H1 (cell line): ENCODE measurements at regions not wholly inside any gene's neighbourhood (a gene's known extent, or its start where the extent isn't known, plus 50 kb on each side); places are given as distances from the start of the nearest gene placed in this dataset.

Source experiments
- CTCF ChIA-PET: fragments of 300-600 bp; sonication (Branson Sonifier 250); formaldehyde crosslinking; loops from one replicate; lab custom pipeline; 2021; ENCODE audit not compliant: partially characterized antibody; lab: Charles Lee
- POLR2A ChIA-PET: fragments of 300-600 bp; sonication (Branson Sonifier 250); formaldehyde crosslinking; loops from one replicate; lab custom pipeline; 2021; ENCODE audit warnings: inconsistent platforms; ENCODE audit not compliant: partially characterized antibody; lab: Charles Lee
- DNase-seq, 2 experiments: peaks; one replicate each; pipeline versions ENCODE4 v3.0.0 to v3.0.0-alpha.2; 2010 to 2022; ENCODE audit warnings: low spot score in 2 of 2, low read depth in 1 of 2, mixed read lengths in 1 of 2
- FAIRE-seq: peaks from 2 replicates; lab custom pipeline; 2011; peaks lifted over from hg19 to GRCh38; lab: Jason Lieb, UNC
- H2AFZ ChIP-seq: 2 replicates; pipeline ENCODE4 v1.8.1; 2012; ENCODE audit warnings: low read length, inconsistent platforms
- H2AK5ac ChIP-seq: 2 replicates; pipeline ENCODE4 v1.6.1; 2013; ENCODE audit warnings: low read depth, low read length
- H2BK120ac ChIP-seq: replicated peaks from 2 replicates; pipeline ENCODE3; 2013; ENCODE audit warnings: low read depth, low read length, inconsistent platforms
- H2BK12ac ChIP-seq: 2 replicates; pipeline ENCODE4 v1.6.1; 2013; ENCODE audit warnings: low read depth, low read length
- H2BK15ac ChIP-seq: 2 replicates; pipeline ENCODE4 v1.6.1; 2013; ENCODE audit warnings: low read length
- H2BK20ac ChIP-seq: 2 replicates; pipeline ENCODE4 v1.6.1; 2013; ENCODE audit warnings: low read length
- H2BK5ac ChIP-seq: 2 replicates; pipeline ENCODE4 v1.6.1; 2013; ENCODE audit warnings: low read depth, low read length
- H3K14ac ChIP-seq: 2 replicates; pipeline ENCODE4 v1.6.1; 2013; ENCODE audit warnings: inconsistent platforms; ENCODE audit not compliant: insufficient read length
- H3K18ac ChIP-seq: 2 replicates; pipeline ENCODE4 v1.6.1; 2013; ENCODE audit warnings: low read length; ENCODE audit errors: extremely low read depth
- H3K23ac ChIP-seq: 2 replicates; pipeline ENCODE4 v1.6.1; 2013; ENCODE audit warnings: inconsistent platforms; ENCODE audit not compliant: insufficient read length
- H3K23me2 ChIP-seq: 2 replicates; pipeline ENCODE4 v1.6.1; 2013; ENCODE audit warnings: low read depth, low read length
- H3K27ac ChIP-seq: 2 replicates; pipeline ENCODE4 v1.6.1; 2011; ENCODE audit warnings: low read depth, low read length, inconsistent platforms
- H3K27me3 ChIP-seq, 4 experiments: replicated peaks in 1 of 4; 1 replicate in 1 of 4; 2 replicates in 3 of 4; pipeline versions ENCODE4 v1.6.1 to v1.8.1; 2011 to 2013; ENCODE audit warnings: low read length in 3 of 4, mild to moderate bottlenecking in 3 of 4, inconsistent platforms in 2 of 4, mixed read lengths in 2 of 4, moderate library complexity in 1 of 4; ENCODE audit not compliant: control insufficient read depth in 3 of 4, insufficient read depth in 3 of 4; ENCODE audit errors: extremely low read depth in 1 of 4
- H3K36me3 ChIP-seq, 4 experiments: 2 replicates each; pipeline versions ENCODE4 v1.6.1 to v1.8.1; 2011 to 2013; ENCODE audit warnings: mild to moderate bottlenecking in 4 of 4, low read length in 3 of 4, moderate library complexity in 2 of 4, control low read depth in 1 of 4, inconsistent platforms in 1 of 4; ENCODE audit not compliant: insufficient read depth in 4 of 4, control insufficient read depth in 2 of 4
- H3K4ac ChIP-seq: replicated peaks from 2 replicates; pipeline ENCODE3; 2013; ENCODE audit warnings: low read length, low read depth, mixed read lengths, inconsistent platforms; ENCODE audit not compliant: insufficient read length
- H3K4me1 ChIP-seq, 4 experiments: replicated peaks in 1 of 4; 1 replicate in 1 of 4; 2 replicates in 3 of 4; pipeline versions ENCODE4 v1.6.1 to v1.8.1; 2011 to 2013; ENCODE audit warnings: low read length in 3 of 4, inconsistent platforms in 2 of 4, mixed read lengths in 1 of 4; ENCODE audit not compliant: insufficient read depth in 4 of 4, control insufficient read depth in 3 of 4
- H3K4me2 ChIP-seq, 2 experiments: 2 replicates each; pipeline versions ENCODE4 v1.6.1 to v1.8.1; 2011 to 2013; ENCODE audit warnings: low read depth in 2 of 2, low read length in 2 of 2, control low read depth in 1 of 2, inconsistent platforms in 1 of 2, mild to moderate bottlenecking in 1 of 2; ENCODE audit not compliant: insufficient read depth in 1 of 2
- H3K4me3 ChIP-seq, 4 experiments: fragments of 200-600, 300-600 bp in 1 of 4; sonication (generic), shearing (Covaris generic), sonication (Bioruptor Twin) in 1 of 4; 2 replicates each; pipeline versions ENCODE4 v1.5.1 to v1.8.1; 2011 to 2016; ENCODE audit warnings: low read length in 4 of 4, low read depth in 3 of 4, control low read depth in 2 of 4, inconsistent platforms in 2 of 4, mild to moderate bottlenecking in 2 of 4, mixed read lengths in 1 of 4, moderate library complexity in 1 of 4; ENCODE audit not compliant: insufficient read depth in 2 of 4; ENCODE audit errors: extremely low read depth in 1 of 4
- H3K56ac ChIP-seq: replicated peaks from 2 replicates; pipeline ENCODE3; 2013; ENCODE audit warnings: low read depth, mild to moderate bottlenecking, mixed read lengths, low read length, inconsistent platforms; ENCODE audit not compliant: insufficient read length
- H3K79me1 ChIP-seq: 2 replicates; pipeline ENCODE4 v1.6.1; 2013; ENCODE audit warnings: low read depth, low read length, control low read depth
- H3K79me2 ChIP-seq, 2 experiments: 2 replicates each; pipeline versions ENCODE4 v1.6.1 to v1.8.1; 2012 to 2013; ENCODE audit warnings: low read length in 2 of 2, mild to moderate bottlenecking in 2 of 2, inconsistent platforms in 1 of 2; ENCODE audit not compliant: insufficient read depth in 2 of 2, control insufficient read depth in 1 of 2
- H3K9ac ChIP-seq, 4 experiments: replicated peaks in 1 of 4; 1 replicate in 1 of 4; 2 replicates in 3 of 4; pipeline versions ENCODE4 v1.6.1 to v1.8.1; 2011 to 2013; ENCODE audit warnings: low read depth in 3 of 4, low read length in 3 of 4, control low read depth in 2 of 4, mild to moderate bottlenecking in 2 of 4, moderate library complexity in 2 of 4, inconsistent platforms in 1 of 4; ENCODE audit errors: extremely low read depth in 1 of 4
- H3K9me3 ChIP-seq, 2 experiments: 2 replicates each; pipeline versions ENCODE4 v1.6.1 to v1.8.1; 2012 to 2013; ENCODE audit warnings: mild to moderate bottlenecking in 2 of 2, moderate library complexity in 2 of 2, control low read depth in 1 of 2, inconsistent platforms in 1 of 2, low read depth in 1 of 2, low read length in 1 of 2, mixed read lengths in 1 of 2; ENCODE audit not compliant: insufficient read depth in 2 of 2
- H4K20me1 ChIP-seq, 2 experiments: replicated peaks in 1 of 2; 2 replicates each; pipeline versions ENCODE3 to v1.8.1; 2011 to 2013; ENCODE audit warnings: inconsistent platforms in 2 of 2, low read length in 2 of 2, mild to moderate bottlenecking in 1 of 2; ENCODE audit not compliant: insufficient read depth in 2 of 2, control insufficient read depth in 1 of 2
- H4K5ac ChIP-seq: 2 replicates; pipeline ENCODE4 v1.6.1; 2013; ENCODE audit warnings: low read length, low read depth, mixed read lengths, inconsistent platforms; ENCODE audit not compliant: insufficient read length
- H4K8ac ChIP-seq: 2 replicates; pipeline ENCODE4 v1.8.0; 2013; ENCODE audit warnings: mild to moderate bottlenecking, moderate library complexity, low read length, inconsistent platforms; ENCODE audit not compliant: insufficient read depth; ENCODE audit errors: extremely low read depth
- H4K91ac ChIP-seq: replicated peaks from 2 replicates; pipeline ENCODE3; 2013; ENCODE audit warnings: low read length, mixed read lengths, inconsistent platforms; ENCODE audit not compliant: insufficient read length
- BACH1 ChIP-seq: IDR thresholded peaks from 2 replicates; pipeline ENCODE4 v1.6.1; 2012; ENCODE audit warnings: low read length, improper control_type of control experiment
- CEBPB ChIP-seq: IDR thresholded peaks from 2 replicates; pipeline ENCODE4 v1.6.1; 2012; ENCODE audit warnings: low read depth, low read length
- CHD1 ChIP-seq: IDR thresholded peaks from 2 replicates; pipeline ENCODE4 v1.6.1; 2012; ENCODE audit warnings: low read depth, low read length, improper control_type of control experiment
- EGR1 ChIP-seq: IDR thresholded peaks from 2 replicates; pipeline ENCODE4 v1.6.1; 2011; ENCODE audit warnings: low read depth, low read length, borderline replicate concordance
- EZH2 ChIP-seq: fragments of 200-600 bp; sonication (generic); IDR thresholded peaks from 2 replicates; pipeline ENCODE4 v1.7.1; 2012; ENCODE audit warnings: low read depth, mild to moderate bottlenecking, moderate library complexity, low read length, inconsistent platforms; ENCODE audit not compliant: severe bottlenecking
- FOSL1 ChIP-seq: IDR thresholded peaks from 2 replicates; pipeline ENCODE4 v1.6.1; 2011; ENCODE audit warnings: mild to moderate bottlenecking, low read depth, low read length, moderate library complexity; ENCODE audit not compliant: insufficient read depth
- JUND ChIP-seq: IDR thresholded peaks from 2 replicates; pipeline ENCODE4 v1.6.1; 2011; ENCODE audit warnings: mild to moderate bottlenecking, improper control_type of control experiment, low read length
- KDM4A ChIP-seq: IDR thresholded peaks from one replicate; pipeline ENCODE4 v1.7.1; 2012; ENCODE audit warnings: low read depth, mild to moderate bottlenecking, moderate library complexity, low read length, inconsistent platforms; ENCODE audit not compliant: severe bottlenecking
- KDM5A ChIP-seq: fragments of 200-600 bp; IDR thresholded peaks from 2 replicates; pipeline ENCODE4 v1.7.1; 2012; ENCODE audit warnings: mild to moderate bottlenecking, low read length, inconsistent platforms, mixed read lengths
- PHF8 ChIP-seq: fragments of 200-600 bp; sonication (generic); conservative IDR thresholded peaks from 2 replicates; pipeline ENCODE4 v1.7.1; 2012; ENCODE audit warnings: low read depth, mild to moderate bottlenecking, inconsistent platforms, low read length, moderate library complexity
- RBBP5 ChIP-seq: IDR thresholded peaks from 2 replicates; pipeline ENCODE4 v1.7.1; 2012; ENCODE audit warnings: low read depth, mild to moderate bottlenecking, inconsistent platforms, low read length, moderate library complexity, borderline replicate concordance
- RFX5 ChIP-seq: IDR thresholded peaks from 2 replicates; pipeline ENCODE4 v1.6.1; 2011; ENCODE audit warnings: low read depth, low read length, improper control_type of control experiment, borderline replicate concordance
- SIRT6 ChIP-seq: IDR thresholded peaks from one replicate; pipeline ENCODE4 v1.7.1; 2012; ENCODE audit warnings: low read length, inconsistent platforms
- SP1 ChIP-seq: IDR thresholded peaks from 2 replicates; pipeline ENCODE4 v1.6.1; 2011; ENCODE audit warnings: low read depth, low read length
- WGBS, 2 experiments: shearing (Covaris generic) in 1 of 2; methylation state at CpG; one replicate each; pipeline versions ENCODE4 v1.1.6 to v1.1.7; 2013 to 2015; ENCODE audit warnings: low lambda C conversion rate in 2 of 2, mixed read lengths in 2 of 2, inconsistent platforms in 1 of 2, low coverage in 1 of 2, missing lambda C conversion rate in 1 of 2; ENCODE audit not compliant: insufficient replicate concordance in 2 of 2, insufficient coverage in 1 of 2, insufficient read length in 1 of 2; ENCODE audit errors: extremely low coverage in 1 of 2, missing lambda C conversion rate in 1 of 2; 5-methylcytosine and 5-hydroxymethylcytosine counted together
- TF ChIP-seq, protein P1 (sequence below): IDR thresholded peaks from 2 replicates; pipeline ENCODE4 v1.6.1; 2012; ENCODE audit warnings: inconsistent platforms

DNA sequence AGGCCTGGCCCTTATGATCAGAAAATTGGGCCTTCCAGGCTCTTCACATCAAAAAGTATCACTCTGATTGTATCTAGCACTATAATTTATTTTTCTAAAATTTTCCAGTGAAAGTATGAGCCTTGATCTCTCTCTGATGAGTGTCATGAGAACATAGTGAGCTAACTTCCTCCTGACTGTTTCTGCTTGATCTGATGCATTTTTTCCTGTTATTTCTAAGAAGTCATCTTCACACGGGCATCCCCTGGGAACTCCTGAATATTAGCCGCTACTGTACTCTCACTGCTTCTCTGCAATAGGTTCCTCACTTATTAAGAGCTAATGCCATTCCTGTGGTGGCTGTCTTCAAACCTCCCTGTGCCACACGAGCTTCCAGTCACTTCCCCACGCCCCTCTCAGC, 63.1 kb upstream of the ZPBP start:
- Histone ChIP-seq H3K14ac (no peak overlapping the region), H3K27ac (no peak overlapping the region), H2BK5ac (no peak overlapping the region), H3K27me3 (no peaks in the 10 kb centered on the region), H3K9ac (no peak overlapping the region), H2BK12ac (no peak overlapping the region), H3K79me2 (no peaks in the 10 kb centered on the region), H2BK120ac (no peak overlapping the region), H3K23me2 (no peaks in the 10 kb centered on the region), H3K4me2 (no peak overlapping the region), H3K18ac (no peak overlapping the region), H4K20me1 (no peaks in the 10 kb centered on the region), H2BK20ac (no peak overlapping the region), H3K56ac (no peak overlapping the region), H3K9me3 (no peaks in the 10 kb centered on the region), H3K4me3 (no peak overlapping the region), H2BK15ac (no peak overlapping the region), H2AK5ac (no peak overlapping the region), H3K4me1 (no peaks in the 10 kb centered on the region), H3K4ac (no peak overlapping the region), H4K91ac (no peak overlapping the region), H4K8ac (no peak overlapping the region), H3K23ac (no peak overlapping the region), H3K36me3 (no peaks in the 10 kb centered on the region), H4K5ac (no peak overlapping the region), H2AFZ (no peak overlapping the region), H3K79me1 (no peaks in the 10 kb centered on the region)
- DNase-seq (no peak), FAIRE-seq (no peak)
- 88% methylated on average over 4 of the region's 4 CpGs; no CpG with 5 or more reads in 1 of the 2 experiments for WGBS, 2 experiments
- CTCF ChIA-PET = interaction anchor here (0.7 to 2.2 kb wide), 6 partner anchors 11 to 262 kb away, joined by 3 to 8 read pairs (median 6); no protein-coding TSS in a partner anchor
- POLR2A ChIA-PET = interaction anchor here (1.4 kb wide), 1 partner anchor 36 kb away, joined by 3 read pairs; no protein-coding TSS in a partner anchor
- TF ChIP-seq KDM5A (no peak), SP1 (no peak), RFX5 (no peak), BACH1 (no peak), EGR1 (no peak), CEBPB (no peak), FOSL1 (no peak), SIRT6 (no peak), RBBP5 (no peak), KDM4A (no peak), JUND (no peak), PHF8 (no peak), EZH2 (no peak), CHD1 (no peak)
- TF ChIP-seq, protein P1, sequence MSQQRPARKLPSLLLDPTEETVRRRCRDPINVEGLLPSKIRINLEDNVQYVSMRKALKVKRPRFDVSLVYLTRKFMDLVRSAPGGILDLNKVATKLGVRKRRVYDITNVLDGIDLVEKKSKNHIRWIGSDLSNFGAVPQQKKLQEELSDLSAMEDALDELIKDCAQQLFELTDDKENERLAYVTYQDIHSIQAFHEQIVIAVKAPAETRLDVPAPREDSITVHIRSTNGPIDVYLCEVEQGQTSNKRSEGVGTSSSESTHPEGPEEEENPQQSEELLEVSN = no peak
